ENCODE measurements at regions not wholly inside any gene's neighbourhood (a gene's known extent, or its start where the extent isn't known, plus 50 kb on each side); places are given as distances from the start of the nearest gene placed in this dataset.

- no peak for DNase-seq (ENCODE audit: low read depth)
- no peak for FAIRE-seq
These were observed 298.3 kb upstream of the XYLT1 start for GRCh38 chr16:17769065-17769464.

GRCh38 chr16:17768257-17768656 is 297.5 kb upstream of the XYLT1 start:
- TF ChIP-seq CTCF (IDR thresholded peaks at IDR 0.05; ENCODE audit: insufficient read depth, low read length, severe bottlenecking) = no peak
- DNase-seq (ENCODE audit: low read depth) (peak; percentile 38), FAIRE-seq (no peak)
- Histone ChIP-seq H3K36me3 (ENCODE audit: control insufficient read depth, insufficient read depth, low read length) (no peaks in the 10 kb centered on the region), H3K27me3 (ENCODE audit: control insufficient read depth, insufficient read depth, low read length) (no peaks in the 10 kb centered on the region), H3K4me3 (ENCODE audit: low read depth, low read length) (no peak overlapping the region)

More at GRCh38 chr16:17769065-17769464, 298.3 kb upstream of the XYLT1 start:
- Histone ChIP-seq H3K27me3 (ENCODE audit: control insufficient read depth, insufficient read depth, low read length) (no peaks in the 10 kb centered on the region), H3K36me3 (ENCODE audit: control insufficient read depth, insufficient read depth, low read length) (no peaks in the 10 kb centered on the region), H3K4me3 (ENCODE audit: low read depth, low read length) (no peak overlapping the region)
- no peak for TF ChIP-seq CTCF (IDR thresholded peaks at IDR 0.05; ENCODE audit: insufficient read depth, low read length, severe bottlenecking)

GRCh38 chr16:17766012-17766411 is 295.3 kb upstream of the XYLT1 start:
- FAIRE-seq (no peak), DNase-seq (ENCODE audit: low read depth) (no peak)
- no peak for TF ChIP-seq CTCF (IDR thresholded peaks at IDR 0.05; ENCODE audit: insufficient read depth, low read length, severe bottlenecking)
- Histone ChIP-seq H3K4me3 (ENCODE audit: low read depth, low read length) (no peak overlapping the region), H3K27me3 (ENCODE audit: control insufficient read depth, insufficient read depth, low read length) (no peaks in the 10 kb centered on the region), H3K36me3 (ENCODE audit: control insufficient read depth, insufficient read depth, low read length) (no peaks in the 10 kb centered on the region)

- H3K4me3 ChIP-seq (ENCODE audit: low read depth, low read length) = no peak overlapping the region
- no peaks in the 10 kb centered on the region for H3K36me3 ChIP-seq (ENCODE audit: control insufficient read depth, insufficient read depth, low read length)
- no peak for TF ChIP-seq CTCF (IDR thresholded peaks at IDR 0.05; ENCODE audit: insufficient read depth, low read length, severe bottlenecking)
- H3K27me3 ChIP-seq (ENCODE audit: control insufficient read depth, insufficient read depth, low read length) = no peaks in the 10 kb centered on the region
- DNase-seq (ENCODE audit: low read depth) (no peak), FAIRE-seq (no peak)
These were observed 289.0 kb upstream of the XYLT1 start for GRCh38 chr16:17759451-17760390.

- H3K36me3 ChIP-seq (ENCODE audit: control insufficient read depth, insufficient read depth, low read length) = no peaks in the 10 kb centered on the region
- no peak for TF ChIP-seq CTCF (IDR thresholded peaks at IDR 0.05; ENCODE audit: insufficient read depth, low read length, severe bottlenecking)
- FAIRE-seq = no peak
- H3K4me3 ChIP-seq (ENCODE audit: low read depth, low read length) = no peak overlapping the region
- DNase-seq (ENCODE audit: low read depth) = no peak
- H3K27me3 ChIP-seq (ENCODE audit: control insufficient read depth, insufficient read depth, low read length) = no peaks in the 10 kb centered on the region
These were observed 287.0 kb upstream of the XYLT1 start for GRCh38 chr16:17757808-17758207.
